ENCODE measurements at regions not wholly inside any gene's neighbourhood (a gene's known extent, or its start where the extent isn't known, plus 50 kb on each side); places are given as distances from the start of the nearest gene placed in this dataset.

DNA sequence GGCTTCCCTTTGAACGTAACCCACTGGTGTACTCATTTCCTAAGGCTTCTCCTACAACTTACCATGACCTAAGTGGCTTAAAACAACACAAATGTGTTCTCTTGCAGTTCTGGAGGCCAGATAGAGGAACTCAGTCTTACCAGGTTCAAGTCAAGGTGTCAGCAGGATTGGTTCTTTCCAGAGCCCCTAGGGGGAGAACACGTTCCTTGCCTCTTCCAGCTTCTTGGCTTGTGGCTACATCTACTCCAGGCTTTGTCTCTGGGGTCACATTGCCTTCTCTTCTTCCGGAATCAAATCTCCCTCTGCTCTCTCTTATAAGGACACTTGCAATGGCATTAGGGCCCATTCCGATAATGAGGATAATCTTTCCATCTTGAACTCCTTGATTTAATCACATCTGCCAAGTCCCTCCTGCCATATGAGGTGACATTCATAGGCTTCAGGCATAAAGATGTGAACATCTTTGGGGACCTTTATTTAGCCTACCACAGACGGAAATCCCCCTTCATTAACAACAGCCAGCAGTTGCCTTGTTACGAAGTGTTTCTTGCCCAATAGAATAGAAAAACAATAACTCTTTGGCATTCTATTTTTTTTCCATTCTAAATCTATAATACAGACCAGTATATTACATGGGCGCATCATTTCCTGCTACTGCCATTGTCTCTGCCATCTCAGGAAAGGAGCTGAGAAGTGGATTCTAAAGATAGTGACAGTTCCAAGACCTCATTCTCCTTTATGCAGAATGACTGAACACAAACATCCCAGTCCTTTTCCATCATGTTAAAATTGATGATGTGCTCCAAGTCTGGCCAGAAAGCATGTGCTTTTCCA, 362.0 kb downstream of the ZNF521 start:
- DNase-seq (ENCODE audit: low read depth): no peak

DNA sequence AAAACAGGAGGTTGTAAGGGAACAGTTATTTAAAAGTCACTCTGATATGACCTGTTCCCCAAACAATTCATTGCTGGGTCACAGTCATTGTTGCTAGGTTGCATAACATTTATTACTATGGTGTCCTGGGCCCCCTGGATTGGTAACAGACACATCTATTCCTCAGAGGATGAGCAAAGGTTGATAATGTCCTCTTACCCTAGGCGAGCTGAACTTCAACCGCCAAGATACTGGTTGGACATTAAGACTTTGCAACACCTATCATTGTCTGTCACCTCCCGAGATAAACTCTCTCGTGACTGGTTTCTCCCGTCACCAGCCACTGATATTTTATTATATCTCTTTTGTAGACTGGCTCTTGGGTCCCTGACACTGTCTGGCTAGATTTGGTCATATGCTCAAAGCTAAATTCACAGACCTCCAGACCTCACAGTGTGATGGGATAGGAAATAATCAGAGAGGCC, 361.3 kb downstream of the ZNF521 start:
- DNase-seq (ENCODE audit: low read depth): no peak

DNA sequence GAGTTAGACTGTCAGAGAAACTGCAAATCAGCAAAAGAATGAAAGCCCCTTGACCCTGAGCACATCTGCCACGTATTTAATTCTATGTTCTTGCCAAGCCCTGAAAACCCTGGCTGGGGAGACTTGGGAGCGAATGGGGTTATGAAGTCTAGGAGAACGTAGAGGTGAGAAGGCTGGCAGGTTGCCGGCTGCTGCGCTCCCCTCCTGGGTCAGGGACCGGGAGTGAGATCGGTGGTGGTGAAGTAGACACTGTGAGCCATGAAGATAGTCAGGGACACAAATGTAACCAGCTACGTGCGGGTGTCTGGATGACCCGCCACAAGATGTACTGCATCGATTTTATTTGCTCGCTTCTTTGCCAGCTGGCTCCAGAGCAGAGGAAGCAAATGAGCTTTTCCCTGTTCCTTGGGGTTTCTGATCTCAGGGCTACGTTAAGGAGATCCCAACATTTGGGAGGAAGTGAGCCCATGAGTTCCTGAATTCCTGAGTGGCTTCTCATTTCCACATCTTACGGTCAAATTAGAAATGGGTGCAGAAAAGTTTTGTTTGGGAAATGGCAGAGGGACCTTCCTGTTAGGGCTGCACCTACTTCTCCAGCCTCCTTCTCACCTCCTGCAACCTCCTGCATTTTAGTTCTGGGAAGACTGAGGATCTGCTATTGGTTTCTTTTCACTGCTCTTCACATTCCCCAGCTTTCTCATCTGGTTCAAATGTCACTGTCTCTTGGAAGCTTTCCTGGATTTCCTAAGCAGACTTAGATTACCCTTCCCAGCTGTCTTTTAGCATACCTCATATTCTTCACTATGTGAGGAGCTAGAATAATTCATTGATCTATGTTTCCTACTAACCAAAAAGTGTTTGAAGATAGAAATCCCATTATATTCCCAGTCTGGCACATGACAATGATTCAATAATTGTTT, 360.6 kb downstream of the ZNF521 start:
- no peak for DNase-seq (ENCODE audit: low read depth)

DNA sequence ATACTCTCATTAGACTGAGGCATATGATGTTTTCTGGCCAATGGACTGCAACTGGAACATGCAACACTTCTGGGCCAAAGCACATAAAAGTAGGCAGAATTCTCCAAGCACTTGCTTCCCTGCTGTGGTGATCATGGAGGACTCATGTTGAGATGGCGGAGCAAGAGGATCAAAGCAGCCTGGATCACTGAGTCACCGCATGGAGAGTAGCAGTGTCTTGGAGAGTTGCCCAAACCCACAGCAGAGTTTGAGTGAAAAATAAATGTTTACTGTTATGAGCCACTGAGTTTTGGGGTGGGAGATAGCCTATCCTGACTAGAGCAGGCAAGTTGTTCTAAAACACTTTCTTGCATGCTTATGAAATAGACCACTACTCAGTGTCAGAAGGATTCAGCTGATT, 359.5 kb downstream of the ZNF521 start:
- DNase-seq (ENCODE audit: low read depth): no peak

DNA sequence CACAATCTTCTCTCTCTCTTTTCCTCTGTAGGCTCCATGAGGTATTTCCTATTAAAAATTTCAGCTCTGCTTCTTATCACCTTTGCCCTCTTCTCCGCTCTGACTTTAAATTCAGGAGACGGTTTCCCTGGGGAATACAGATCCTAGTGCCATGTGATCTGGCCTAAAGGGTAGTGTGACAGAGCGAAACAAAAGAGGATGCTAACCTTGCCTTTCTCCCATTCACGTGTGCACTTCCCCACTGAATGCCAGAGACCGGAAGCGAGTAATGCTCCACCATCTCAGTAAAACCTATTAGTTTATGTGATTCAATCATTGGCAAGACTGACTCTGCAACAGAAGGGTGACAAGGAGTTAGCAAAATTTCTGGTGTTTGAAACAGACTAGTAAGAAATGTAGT, 358.3 kb downstream of the ZNF521 start:
- no peak for DNase-seq (ENCODE audit: low read depth)

DNA sequence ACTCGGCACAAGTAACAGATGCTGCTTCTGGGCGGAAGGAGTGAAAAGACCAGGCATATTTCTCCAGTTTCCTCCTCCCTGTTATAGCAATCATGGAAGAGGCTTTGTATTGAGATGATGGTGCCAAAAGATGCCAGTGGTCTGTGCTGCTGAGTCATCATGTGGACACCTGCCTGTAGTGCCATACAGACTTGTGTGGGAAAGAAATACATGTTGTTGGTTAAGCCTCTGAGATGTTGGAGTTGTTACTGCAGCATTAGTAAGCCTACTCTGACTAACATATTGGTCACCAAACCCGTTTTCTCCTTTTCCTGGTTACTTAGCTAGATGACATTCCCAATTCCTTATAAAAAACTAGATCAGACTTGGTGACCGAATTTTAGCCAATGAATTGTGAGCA, 356.9 kb downstream of the ZNF521 start:
- DNase-seq (ENCODE audit: low read depth): no peak

DNA sequence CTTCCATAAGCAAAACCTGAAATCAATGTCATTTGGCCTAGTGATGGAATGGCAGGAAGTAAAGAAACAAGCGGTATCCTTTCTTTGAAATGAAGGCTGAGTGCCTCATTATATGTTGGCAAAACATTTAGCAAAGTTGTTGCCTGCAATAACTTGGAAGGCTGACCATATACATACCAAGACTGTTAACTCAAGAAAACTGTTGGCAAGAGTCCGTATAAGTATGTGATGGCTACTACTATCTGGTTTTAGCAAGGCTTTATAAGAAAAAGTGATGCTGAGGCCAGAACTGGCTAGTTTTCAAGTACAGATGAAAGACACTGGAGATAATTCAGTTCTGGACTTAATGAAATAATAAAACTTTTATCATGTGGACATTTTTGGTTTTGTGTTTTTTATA, 356.2 kb downstream of the ZNF521 start:
- no peak for DNase-seq (ENCODE audit: low read depth)

DNA sequence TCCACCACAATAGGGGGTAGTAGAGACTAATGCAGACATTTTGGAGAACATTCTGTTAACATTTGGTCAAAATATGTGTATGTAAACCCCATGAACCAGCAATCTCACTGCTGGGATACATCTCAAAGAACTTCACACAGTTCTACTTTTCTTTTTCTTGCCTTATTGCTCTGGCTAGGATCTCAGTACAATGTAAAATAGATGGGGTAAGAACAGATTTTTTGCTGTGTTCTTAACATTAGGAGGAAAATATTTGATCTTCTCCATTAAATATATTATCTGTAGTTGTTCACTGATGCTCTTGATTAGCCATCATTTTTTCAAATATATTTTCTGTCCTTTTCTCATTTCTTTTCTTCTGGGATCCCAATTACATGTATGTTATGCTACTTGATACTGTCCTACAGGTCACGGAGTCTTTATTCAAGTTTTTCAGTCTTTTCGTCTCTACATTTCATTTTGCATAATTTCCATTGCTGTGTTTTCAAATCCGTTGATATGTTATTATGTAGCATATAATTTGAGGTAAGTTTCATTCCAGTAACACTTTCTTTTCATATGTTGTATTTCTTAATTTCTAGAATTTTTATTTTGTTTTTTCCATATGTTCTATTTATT, 352.2 kb downstream of the ZNF521 start:
- no peak for DNase-seq (ENCODE audit: low read depth)

DNA sequence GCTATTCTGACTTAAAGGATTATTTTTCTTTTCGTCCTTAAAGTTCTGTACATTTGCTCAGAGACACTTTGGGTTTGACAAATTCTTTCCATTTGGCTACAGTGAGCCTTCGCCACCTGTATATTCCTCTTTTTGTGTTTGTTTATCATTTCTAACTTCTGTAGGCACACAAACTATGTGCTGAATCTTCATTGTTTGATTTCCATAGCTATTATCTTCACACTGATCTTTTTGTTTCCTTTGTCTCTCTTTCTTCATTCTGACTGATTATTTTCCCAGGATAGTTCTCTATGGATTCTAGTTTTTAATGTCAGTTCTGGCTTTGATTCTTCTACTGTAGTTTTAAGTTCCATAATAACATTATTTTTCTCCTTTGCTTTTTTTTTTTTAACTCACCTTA, 350.2 kb downstream of the ZNF521 start:
- DNase-seq (ENCODE audit: low read depth): no peak

DNA sequence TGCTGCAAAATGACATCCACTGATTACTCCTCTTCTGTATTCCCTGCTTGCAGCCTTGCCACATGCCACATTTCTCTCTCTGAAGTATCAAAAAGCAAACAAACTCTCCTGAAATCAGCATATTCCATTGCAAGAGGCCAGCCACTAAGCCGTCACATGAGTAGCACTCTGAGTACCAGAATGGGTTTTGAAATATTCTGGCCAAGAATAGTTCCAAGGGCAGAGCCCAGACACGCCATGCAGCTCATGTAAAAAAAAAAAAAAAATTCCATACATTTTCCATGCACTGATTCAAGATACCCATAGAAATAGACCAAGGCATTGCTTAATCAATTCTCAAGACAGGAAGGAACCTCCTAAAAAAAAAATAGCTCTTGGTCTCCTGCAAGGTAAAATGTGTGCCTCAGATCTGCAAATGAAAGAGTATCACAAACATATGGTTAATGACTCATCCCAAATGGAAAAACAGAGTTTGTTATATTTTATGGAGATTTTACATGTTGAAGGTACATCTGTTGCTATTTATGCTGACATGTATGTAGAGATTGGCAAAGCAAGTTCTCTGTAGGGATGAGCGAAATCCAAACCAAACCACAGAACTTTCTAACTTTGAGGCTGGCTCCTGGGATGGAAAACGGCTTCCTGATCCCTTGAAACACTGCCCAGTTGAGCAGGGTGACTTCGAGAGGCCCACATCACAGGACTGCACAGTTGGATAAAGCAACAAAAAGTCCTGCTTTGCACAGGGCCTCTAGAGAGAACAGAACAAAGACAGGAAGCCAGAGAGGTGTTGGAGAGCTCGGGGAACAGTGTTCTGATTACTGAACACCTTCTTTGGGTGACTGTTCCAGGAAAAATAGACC, 346.2 kb downstream of the ZNF521 start:
- DNase-seq (ENCODE audit: low read depth): no peak

DNA sequence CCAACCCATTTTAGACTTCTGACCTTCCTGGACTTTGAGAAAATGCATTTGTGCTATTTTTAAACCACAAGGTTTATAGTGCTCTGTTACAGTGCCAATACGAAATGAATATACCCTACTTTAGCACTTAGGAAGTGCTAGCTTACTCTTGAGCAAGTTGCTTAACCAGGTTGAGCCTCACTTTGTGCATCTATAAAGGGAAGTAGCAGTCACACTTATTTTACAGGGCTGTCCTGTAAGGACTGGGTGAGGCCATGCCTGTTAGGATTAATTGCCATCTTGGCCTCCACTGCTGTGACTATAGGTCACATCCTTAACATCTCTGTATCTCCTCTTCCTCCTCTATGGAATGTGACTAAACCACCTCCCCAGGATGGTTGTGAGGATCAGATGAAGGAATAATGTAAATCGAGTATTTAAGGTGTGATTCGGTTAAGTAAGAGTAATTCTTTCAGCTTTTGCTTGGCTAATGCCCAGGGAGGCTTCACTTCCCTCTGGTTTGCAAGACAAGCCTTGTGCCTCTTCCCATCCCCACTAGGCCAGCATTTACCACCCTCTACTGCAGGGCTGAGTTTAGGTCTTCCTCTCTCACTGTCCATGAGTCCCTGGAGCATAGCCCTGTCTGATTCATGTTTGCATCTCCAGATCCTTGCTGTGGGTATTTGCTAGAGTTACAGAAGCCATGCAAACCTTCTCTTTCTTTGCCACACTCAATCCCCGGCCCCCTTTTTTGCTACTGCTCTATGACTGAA, 341.2 kb downstream of the ZNF521 start:
- no peak for DNase-seq (ENCODE audit: low read depth)

Measured in CMK (cell line).